Panc1 (cell line): ENCODE measurements at regions not wholly inside any gene's neighbourhood (a gene's known extent, or its start where the extent isn't known, plus 50 kb on each side); places are given as distances from the start of the nearest gene placed in this dataset.

Experiments
- POLR2AphosphoS5 ChIP-seq: IDR thresholded peaks from 2 replicates; pipeline ENCODE4 v1.6.1; 2012; ENCODE audit warnings: mild to moderate bottlenecking, low read depth, low read length, moderate library complexity
- TCF7L2 ChIP-seq: IDR thresholded peaks from 2 replicates; pipeline ENCODE4 v1.6.1; 2011; ENCODE audit warnings: mild to moderate bottlenecking, low read depth, low read length, inconsistent platforms
- TF ChIP-seq, protein P1 (sequence below): fragments of 450-650 bp; IDR thresholded peaks from 2 replicates; pipeline ENCODE4 v1.5.1; 2017; ENCODE audit warnings: mild to moderate bottlenecking
- TF ChIP-seq, protein P2 (sequence below), 2 experiments: IDR thresholded peaks; 2 replicates each; pipeline ENCODE4 v1.6.1; 2011 to 2012; ENCODE audit warnings: low read depth in 2 of 2, control low read depth in 1 of 2, low read length in 1 of 2, mild to moderate bottlenecking in 1 of 2, moderate library complexity in 1 of 2; ENCODE audit not compliant: insufficient read depth in 1 of 2

DNA sequence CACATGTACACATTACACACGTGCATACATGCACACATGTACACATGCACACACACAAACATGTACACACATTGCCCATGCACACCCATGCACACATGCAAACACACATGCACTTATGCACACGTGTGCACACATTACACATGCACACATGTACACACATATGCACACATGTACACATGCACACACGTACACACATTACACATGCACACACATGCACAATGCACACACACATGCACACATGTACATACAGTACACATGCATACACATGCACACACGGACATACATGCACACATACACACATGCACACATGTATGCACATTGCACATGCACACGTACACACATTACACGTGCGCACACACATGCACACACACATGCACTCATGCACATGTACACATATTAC is 95.3 kb upstream of the TTC34 start:
- TF ChIP-seq, protein P1, sequence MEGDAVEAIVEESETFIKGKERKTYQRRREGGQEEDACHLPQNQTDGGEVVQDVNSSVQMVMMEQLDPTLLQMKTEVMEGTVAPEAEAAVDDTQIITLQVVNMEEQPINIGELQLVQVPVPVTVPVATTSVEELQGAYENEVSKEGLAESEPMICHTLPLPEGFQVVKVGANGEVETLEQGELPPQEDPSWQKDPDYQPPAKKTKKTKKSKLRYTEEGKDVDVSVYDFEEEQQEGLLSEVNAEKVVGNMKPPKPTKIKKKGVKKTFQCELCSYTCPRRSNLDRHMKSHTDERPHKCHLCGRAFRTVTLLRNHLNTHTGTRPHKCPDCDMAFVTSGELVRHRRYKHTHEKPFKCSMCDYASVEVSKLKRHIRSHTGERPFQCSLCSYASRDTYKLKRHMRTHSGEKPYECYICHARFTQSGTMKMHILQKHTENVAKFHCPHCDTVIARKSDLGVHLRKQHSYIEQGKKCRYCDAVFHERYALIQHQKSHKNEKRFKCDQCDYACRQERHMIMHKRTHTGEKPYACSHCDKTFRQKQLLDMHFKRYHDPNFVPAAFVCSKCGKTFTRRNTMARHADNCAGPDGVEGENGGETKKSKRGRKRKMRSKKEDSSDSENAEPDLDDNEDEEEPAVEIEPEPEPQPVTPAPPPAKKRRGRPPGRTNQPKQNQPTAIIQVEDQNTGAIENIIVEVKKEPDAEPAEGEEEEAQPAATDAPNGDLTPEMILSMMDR = no peak
- TF ChIP-seq POLR2AphosphoS5 (no peak), TCF7L2 (no peak)
- TF ChIP-seq, protein P2, sequence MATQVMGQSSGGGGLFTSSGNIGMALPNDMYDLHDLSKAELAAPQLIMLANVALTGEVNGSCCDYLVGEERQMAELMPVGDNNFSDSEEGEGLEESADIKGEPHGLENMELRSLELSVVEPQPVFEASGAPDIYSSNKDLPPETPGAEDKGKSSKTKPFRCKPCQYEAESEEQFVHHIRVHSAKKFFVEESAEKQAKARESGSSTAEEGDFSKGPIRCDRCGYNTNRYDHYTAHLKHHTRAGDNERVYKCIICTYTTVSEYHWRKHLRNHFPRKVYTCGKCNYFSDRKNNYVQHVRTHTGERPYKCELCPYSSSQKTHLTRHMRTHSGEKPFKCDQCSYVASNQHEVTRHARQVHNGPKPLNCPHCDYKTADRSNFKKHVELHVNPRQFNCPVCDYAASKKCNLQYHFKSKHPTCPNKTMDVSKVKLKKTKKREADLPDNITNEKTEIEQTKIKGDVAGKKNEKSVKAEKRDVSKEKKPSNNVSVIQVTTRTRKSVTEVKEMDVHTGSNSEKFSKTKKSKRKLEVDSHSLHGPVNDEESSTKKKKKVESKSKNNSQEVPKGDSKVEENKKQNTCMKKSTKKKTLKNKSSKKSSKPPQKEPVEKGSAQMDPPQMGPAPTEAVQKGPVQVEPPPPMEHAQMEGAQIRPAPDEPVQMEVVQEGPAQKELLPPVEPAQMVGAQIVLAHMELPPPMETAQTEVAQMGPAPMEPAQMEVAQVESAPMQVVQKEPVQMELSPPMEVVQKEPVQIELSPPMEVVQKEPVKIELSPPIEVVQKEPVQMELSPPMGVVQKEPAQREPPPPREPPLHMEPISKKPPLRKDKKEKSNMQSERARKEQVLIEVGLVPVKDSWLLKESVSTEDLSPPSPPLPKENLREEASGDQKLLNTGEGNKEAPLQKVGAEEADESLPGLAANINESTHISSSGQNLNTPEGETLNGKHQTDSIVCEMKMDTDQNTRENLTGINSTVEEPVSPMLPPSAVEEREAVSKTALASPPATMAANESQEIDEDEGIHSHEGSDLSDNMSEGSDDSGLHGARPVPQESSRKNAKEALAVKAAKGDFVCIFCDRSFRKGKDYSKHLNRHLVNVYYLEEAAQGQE (IDR thresholded peaks at IDR 0.05; ENCODE audit: insufficient read depth in 1 of 2, low read depth in 2 of 2, low read length in 1 of 2) = no peak
